Inferior parietal cortex (tissue), 1 donor: ENCODE measurements at regions not wholly inside any gene's neighbourhood (a gene's known extent, or its start where the extent isn't known, plus 50 kb on each side); places are given as distances from the start of the nearest gene placed in this dataset.
"Not testable (repeated sequence)": the region's sequence is repeated elsewhere in the genome, so short reads cannot be mapped to it uniquely, and the experiment has no call there.

Experiments
- DNase-seq: peaks from one replicate; pipeline ENCODE4 v3.0.0-alpha.2; 2016; ENCODE audit errors: extremely low spot score

DNA sequence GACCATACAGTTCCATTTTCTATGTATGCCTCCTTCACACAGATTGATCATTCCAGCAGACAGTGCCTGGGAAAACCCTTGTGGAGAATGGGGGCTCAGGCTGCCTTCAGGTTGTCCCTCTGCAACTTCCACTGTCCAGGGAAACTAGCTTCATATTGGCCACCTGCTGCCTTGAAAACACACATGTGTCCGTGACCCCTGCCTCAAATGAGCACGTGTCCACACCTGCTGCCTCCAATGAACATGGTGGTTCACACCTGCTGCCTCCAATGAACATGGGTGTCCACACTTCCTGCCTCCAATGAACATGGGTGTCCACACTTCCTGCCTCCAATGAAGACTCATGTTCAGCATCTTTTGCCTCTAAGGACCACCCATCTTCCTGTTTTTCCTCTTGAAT is 185.4 kb upstream of the ADCY2 start:
- DNase-seq: no peak

DNA sequence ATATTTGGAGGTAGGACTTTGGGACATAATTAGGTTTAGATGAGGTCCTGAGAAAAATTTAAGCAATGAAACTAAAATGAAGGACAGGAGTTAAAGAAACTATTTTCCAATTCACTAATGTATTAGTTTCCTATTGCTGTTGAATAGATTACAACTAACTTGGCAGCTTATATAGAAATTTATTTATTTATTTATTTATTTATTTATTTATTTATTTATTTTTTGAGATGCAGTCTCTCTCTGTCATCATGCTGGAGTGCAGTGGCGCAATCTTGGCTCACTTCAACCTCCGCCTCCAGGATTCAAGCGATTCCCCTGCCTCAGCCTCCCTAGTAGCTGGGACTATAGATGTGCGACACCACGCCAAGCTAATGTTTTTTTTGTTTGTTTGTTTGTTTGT is 182.4 kb upstream of the ADCY2 start:
- no peak for DNase-seq

- DNase-seq: no peak
These were observed 181.0 kb upstream of the ADCY2 start for GRCh38 chr5:7214906-7215416.

- no peak for DNase-seq
These were observed 177.8 kb upstream of the ADCY2 start for GRCh38 chr5:7218141-7218540.

DNA sequence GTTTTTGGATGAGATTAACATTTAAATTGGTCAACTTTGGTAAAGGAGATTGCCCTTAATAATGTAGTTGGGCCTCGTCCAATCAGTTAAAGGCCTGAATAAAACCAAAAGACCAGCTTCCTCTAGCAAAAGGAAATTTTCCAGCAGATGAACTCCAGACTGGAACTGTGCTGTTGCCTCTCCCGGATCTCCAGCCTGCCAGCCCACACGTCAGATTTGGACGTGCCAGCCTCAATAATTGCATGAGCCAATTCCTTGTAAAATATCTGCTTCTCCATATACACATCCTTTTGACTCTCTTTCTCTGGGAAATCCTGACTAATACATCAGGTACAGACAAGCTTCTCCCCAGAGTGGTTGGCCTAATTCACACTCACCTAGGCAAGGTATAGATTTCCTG is 175.8 kb upstream of the ADCY2 start:
- DNase-seq: no peak

- no peak for DNase-seq
These were observed 174.9 kb upstream of the ADCY2 start for GRCh38 chr5:7221041-7221440.

DNA sequence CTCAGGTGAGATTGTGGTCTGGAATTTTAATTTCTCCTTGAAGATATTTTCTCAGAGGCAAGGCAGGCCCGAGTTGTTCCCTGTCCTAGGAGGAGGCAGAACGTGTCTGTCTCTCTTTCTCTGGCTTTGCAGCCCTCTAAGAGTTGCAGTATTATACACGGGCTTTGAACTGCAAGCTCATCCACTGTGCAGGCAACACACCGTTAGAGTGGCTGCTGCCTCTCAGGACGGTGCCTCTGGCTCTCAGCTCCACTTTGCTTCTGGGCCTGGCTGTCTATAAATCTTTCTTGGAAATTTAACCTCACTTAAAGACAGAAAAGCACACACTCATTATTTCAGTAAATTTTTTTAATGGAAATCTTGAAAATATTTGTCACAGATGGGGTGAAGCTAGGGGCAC is 170.1 kb upstream of the ADCY2 start:
- DNase-seq: no peak

GRCh38 chr5:7242118-7242710 is 153.7 kb upstream of the ADCY2 start:
- DNase-seq: no peak

- no peak for DNase-seq
These were observed 151.7 kb upstream of the ADCY2 start for GRCh38 chr5:7244208-7244607.

DNA sequence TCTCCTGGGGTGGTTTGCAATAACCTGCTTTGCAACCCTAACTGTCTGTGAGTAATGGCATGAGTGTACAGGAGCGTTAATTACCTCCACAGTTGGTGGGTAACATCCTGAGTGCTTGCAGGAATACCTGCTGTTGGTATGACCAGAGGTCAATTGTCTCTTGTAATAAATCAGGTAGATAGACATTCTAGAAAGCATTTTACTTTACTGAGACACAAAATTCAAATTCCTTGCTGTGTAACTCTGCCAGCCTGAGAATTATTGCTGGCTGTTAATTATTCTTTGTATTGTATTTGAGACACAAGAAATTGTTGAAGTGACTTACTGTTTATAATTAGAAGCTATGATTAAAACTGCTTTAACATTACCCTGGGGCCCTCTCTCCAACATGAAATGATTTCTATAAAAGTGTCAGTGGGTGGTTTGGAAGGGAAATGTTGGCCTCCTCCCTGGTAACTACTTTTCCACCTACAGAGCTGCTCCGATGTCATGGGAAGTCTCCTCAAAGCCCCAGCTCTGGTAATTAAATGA is 150.8 kb upstream of the ADCY2 start:
- DNase-seq: no peak

GRCh38 chr5:7246287-7246686 is 149.7 kb upstream of the ADCY2 start:
- no peak for DNase-seq

DNA sequence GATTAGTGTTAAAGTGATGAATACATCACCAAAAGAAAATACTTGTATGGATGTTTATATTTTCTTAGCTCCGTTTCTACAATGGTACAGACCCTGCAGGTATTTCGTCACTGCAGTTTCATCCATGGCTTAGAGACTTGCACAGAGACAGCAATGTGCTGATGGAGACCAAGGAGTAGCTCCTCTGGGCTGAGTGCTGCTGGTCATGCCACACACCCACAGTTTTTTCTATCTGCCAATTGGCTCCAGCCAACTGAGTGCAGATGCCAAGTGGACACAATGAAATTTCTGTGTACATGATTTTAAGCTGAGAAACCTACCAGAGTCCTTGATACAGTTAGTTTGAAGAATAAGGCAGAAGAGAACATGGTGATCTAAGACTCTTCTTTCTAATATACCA is 145.9 kb upstream of the ADCY2 start:
- DNase-seq: peak; percentile 17

GRCh38 chr5:7250611-7251010 is 145.3 kb upstream of the ADCY2 start:
- DNase-seq: no peak

GRCh38 chr5:7251132-7251531 is 144.8 kb upstream of the ADCY2 start:
- DNase-seq: peak; percentile 27

GRCh38 chr5:7261049-7261448 is 134.9 kb upstream of the ADCY2 start:
- DNase-seq: peak; percentile 51

- DNase-seq: no peak
These were observed 134.0 kb upstream of the ADCY2 start for GRCh38 chr5:7261900-7262299.

DNA sequence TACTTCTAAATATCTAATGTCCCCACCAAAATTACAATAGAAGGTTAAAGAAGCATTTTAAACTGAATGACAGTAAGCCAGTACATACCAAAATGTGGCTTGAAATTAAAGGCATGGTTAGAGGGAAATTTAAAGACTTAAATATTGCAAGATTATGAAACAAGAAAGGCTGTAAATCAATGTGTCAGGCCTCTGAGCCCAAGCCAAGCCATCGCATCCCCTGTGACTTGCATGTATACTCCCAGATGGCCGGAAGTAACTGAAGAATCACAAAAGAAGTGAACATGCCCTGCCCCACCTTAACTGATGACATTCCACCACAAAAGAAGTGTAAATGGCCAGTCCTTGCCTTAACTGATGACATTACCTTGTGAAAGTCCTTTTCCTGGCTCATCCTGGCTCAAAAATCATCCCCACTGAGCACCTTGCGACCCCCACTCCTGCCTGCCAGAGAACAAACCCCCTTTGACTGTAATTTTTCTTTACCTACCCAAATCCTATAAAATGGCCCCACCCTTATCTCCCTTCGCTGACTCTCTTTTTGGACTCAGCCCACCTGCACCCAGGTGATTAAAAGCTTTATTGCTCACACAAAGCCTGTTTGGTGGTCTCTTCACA is 132.4 kb upstream of the ADCY2 start:
- not testable (repeated sequence) for DNase-seq

DNA sequence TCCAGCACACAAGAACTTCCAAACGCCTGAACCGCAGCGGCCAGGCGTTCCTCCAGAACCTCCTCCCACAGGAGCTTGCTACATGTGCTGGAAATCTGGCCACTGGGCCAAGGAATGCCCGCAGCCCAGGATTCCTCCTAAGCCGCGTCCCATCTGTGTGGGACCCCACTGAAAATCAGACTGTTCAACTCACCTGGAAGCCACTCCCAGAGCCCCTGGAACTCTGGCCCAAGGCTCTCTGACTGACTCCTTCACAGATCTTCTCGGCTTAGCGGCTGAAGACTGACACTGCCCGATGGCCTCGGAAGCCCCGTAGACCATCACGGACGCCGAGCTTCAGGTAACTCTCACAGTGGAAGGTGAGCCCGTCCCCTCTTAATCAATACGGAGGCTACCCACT is 130.2 kb upstream of the ADCY2 start:
- not testable (repeated sequence) for DNase-seq

GRCh38 chr5:7268722-7269121 is 127.2 kb upstream of the ADCY2 start:
- DNase-seq: not testable (repeated sequence)

GRCh38 chr5:7269591-7270274 is 126.2 kb upstream of the ADCY2 start:
- no peak for DNase-seq

GRCh38 chr5:7271435-7272084 is 124.4 kb upstream of the ADCY2 start:
- DNase-seq: no peak

DNA sequence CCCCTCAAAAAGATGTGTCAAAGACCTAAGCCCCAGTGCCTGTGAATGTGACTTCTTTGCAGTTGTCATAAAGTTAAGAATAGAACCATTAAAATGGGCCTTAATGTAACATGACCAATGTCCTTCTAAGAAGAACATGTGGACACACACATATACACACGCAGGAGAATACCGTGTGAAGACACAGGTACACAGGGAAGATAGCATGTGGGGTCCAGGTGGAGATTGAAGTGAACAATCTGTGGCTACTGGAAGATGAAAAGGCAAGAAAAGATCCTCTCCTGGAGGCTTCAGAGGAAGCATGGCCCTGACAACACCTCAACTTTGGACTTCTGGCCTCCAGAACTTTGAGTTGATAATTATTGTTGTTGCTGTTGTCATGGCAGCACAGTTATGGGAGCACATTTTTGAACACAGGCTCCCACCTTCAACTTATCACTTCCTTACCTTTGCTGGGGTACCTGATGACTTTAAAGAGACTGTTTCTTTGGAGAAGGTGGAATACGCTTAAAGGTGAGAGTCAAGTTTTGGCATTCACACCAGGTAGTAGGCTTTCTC is 123.5 kb upstream of the ADCY2 start:
- no peak for DNase-seq
